ENCODE measurements at regions not wholly inside any gene's neighbourhood (a gene's known extent, or its start where the extent isn't known, plus 50 kb on each side); places are given as distances from the start of the nearest gene placed in this dataset.
"Not testable (repeated sequence)": the region's sequence is repeated elsewhere in the genome, so short reads cannot be mapped to it uniquely, and the experiment has no call there.

- ATAC-seq (ENCODE audit: low read depth in 2 of 2) (no peak), DNase-seq (no peak)
- Histone ChIP-seq H3K27me3 (ENCODE audit: control insufficient read depth, insufficient read depth, low read length) (no peaks in the 10 kb centered on the region), H3K36me3 (ENCODE audit: control insufficient read depth, insufficient read depth, low read length) (no peaks in the 10 kb centered on the region), H3K4me3 (ENCODE audit: low read depth, low read length) (no peak overlapping the region), H3K27ac (ENCODE audit: insufficient read depth, low read length, poor library complexity, severe bottlenecking) (no peak overlapping the region), H3K4me1 (ENCODE audit: control insufficient read depth, insufficient read depth, low read length, poor library complexity, severe bottlenecking) (no peaks in the 10 kb centered on the region), H3K9me3 (ENCODE audit: control insufficient read depth in 2 of 2, low read length in 2 of 2) (peaks cover 0 to 2% of the 10 kb centered on the region in 2 experiments)
- no peaks in the 10 kb centered on the region for H3K4me1 Mint-ChIP-seq
- no peaks in the 10 kb centered on the region for H3K36me3 Mint-ChIP-seq
- H3K9me3 Mint-ChIP-seq: peaks cover 2 to 30% (median 7%) of the 10 kb centered on the region in 7 donors
- no peaks in the 10 kb centered on the region for H3K27me3 Mint-ChIP-seq
- no peak overlapping the region for H3K4me3 Mint-ChIP-seq
- no peak overlapping the region for H3K27ac Mint-ChIP-seq
Measured at GRCh38 chr13:58953638-58954037, 1210.1 kb downstream of the DIAPH3 start.

DNA sequence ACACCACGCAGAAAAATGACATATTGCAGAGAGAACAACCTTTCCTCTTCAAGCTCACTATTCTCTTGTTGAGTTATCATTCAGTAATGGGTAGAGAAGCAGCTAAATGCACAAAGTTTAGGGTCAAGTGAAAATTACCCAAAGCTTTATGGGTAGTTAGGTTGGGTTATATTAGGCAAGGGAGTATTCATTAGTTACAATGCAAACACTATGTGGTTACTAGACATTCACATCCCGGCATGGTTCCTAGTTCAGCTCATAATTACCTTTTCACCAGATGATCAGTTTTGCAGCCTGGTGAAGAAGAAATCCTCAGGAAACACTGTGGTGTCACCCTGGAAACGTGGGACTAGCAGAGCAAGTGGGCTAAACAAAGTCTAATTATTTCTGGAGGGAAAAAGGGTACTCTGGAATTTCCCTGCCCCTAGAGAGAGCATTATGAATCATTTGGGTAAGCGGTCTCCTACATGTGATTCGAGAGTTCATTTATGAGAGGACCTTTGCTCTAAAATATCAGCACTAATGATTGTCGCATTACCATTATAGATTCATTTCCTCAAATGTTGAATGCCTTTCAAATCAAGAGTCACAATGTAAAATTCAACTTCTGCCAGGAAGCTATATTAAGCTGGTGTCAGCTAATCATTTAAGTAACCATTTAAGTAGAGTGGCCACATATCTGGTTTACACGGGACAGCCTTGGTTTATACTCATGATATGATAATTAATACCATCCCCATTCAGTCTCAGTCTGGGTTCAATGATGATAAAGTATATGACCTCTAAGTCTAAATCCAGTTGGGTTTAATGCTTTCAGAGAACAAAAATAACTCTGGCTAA, 1208.0 kb downstream of the DIAPH3 start:
- no peak for ATAC-seq (ENCODE audit: low read depth in 2 of 2)
- H3K27me3 ChIP-seq (ENCODE audit: control insufficient read depth, insufficient read depth, low read length): no peaks in the 10 kb centered on the region
- no peak overlapping the region for H3K27ac Mint-ChIP-seq
- no peaks in the 10 kb centered on the region for H3K4me1 ChIP-seq (ENCODE audit: control insufficient read depth, insufficient read depth, low read length, poor library complexity, severe bottlenecking)
- H3K4me3 ChIP-seq (ENCODE audit: low read depth, low read length): no peak overlapping the region
- H3K9me3 Mint-ChIP-seq: peaks cover 0 to 14% (median 4%) of the 10 kb centered on the region in 7 donors
- no peak overlapping the region for H3K4me3 Mint-ChIP-seq
- no peaks in the 10 kb centered on the region for H3K36me3 Mint-ChIP-seq
- no peak for DNase-seq
- H3K36me3 ChIP-seq (ENCODE audit: control insufficient read depth, insufficient read depth, low read length): no peaks in the 10 kb centered on the region
- no peaks in the 10 kb centered on the region for H3K9me3 ChIP-seq (ENCODE audit: control insufficient read depth in 2 of 2, low read length in 2 of 2)
- no peaks in the 10 kb centered on the region for H3K27me3 Mint-ChIP-seq
- H3K27ac ChIP-seq (ENCODE audit: insufficient read depth, low read length, poor library complexity, severe bottlenecking): no peak overlapping the region
- no peaks in the 10 kb centered on the region for H3K4me1 Mint-ChIP-seq

DNA sequence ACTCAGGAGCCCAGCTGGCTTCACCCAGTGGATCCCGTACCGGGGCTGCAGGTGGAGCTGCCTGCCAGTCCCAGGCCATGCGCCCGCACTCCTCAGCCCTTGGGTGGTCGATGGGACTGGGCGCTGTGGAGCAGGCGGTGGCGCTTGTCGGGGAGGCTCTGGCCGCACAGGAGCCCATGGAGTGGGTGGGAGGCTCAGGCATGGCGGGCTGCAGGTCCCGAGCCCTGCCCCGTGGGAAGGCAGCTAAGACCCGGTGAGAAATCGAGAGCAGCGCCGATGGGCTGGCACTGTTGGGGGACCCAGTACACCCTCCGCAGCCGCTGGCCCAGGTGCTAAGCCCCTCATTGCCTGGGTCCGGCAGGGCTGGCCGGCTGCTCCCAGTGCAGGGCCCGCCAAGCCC, 1205.6 kb downstream of the DIAPH3 start:
- not testable (repeated sequence) for H3K27me3 Mint-ChIP-seq; H3K9me3 ChIP-seq (ENCODE audit: control insufficient read depth in 2 of 2, low read length in 2 of 2); H3K9me3 Mint-ChIP-seq

DNA sequence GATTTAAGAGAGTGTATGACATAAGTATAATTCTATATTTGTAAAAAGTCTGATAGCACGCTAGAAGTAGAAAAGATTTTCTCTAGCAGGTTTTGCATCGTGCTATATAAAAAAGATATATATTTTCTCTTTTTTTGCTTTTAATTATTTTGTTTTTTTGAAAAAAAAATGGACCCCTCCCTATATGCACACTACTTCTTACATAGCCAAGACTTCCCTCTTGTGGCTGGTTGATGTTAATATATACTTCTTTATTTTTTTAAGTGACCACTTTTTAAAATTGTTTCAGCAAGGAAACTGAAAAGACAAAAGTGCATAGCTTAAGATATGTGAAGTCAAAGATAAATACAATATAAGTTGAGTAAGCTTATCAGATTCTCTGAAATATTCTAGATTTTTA, 1202.8 kb downstream of the DIAPH3 start:
- DNase-seq: no peak
- H3K27me3 Mint-ChIP-seq: no peaks in the 10 kb centered on the region
- no peaks in the 10 kb centered on the region for H3K4me1 ChIP-seq (ENCODE audit: control insufficient read depth, insufficient read depth, low read length, poor library complexity, severe bottlenecking)
- H3K27ac ChIP-seq (ENCODE audit: insufficient read depth, low read length, poor library complexity, severe bottlenecking): no peak overlapping the region
- H3K9me3 ChIP-seq (ENCODE audit: control insufficient read depth in 2 of 2, low read length in 2 of 2): no peaks in the 10 kb centered on the region
- H3K4me3 ChIP-seq (ENCODE audit: low read depth, low read length): no peak overlapping the region
- H3K36me3 Mint-ChIP-seq: no peaks in the 10 kb centered on the region
- H3K4me1 Mint-ChIP-seq: no peaks in the 10 kb centered on the region
- no peaks in the 10 kb centered on the region for H3K27me3 ChIP-seq (ENCODE audit: control insufficient read depth, insufficient read depth, low read length)
- no peak overlapping the region for H3K4me3 Mint-ChIP-seq
- peaks cover 0 to 6% (median 2%) of the 10 kb centered on the region in 7 donors for H3K9me3 Mint-ChIP-seq
- H3K27ac Mint-ChIP-seq: no peak overlapping the region
- H3K36me3 ChIP-seq (ENCODE audit: control insufficient read depth, insufficient read depth, low read length): no peaks in the 10 kb centered on the region
- ATAC-seq (ENCODE audit: low read depth in 2 of 2): no peak

More for the DNA sequence above, 1205.6 kb downstream of the DIAPH3 start:
- not testable (repeated sequence) for H3K4me1 ChIP-seq (ENCODE audit: control insufficient read depth, insufficient read depth, low read length, poor library complexity, severe bottlenecking); H3K27me3 ChIP-seq (ENCODE audit: control insufficient read depth, insufficient read depth, low read length); ATAC-seq (ENCODE audit: low read depth in 2 of 2); H3K27ac ChIP-seq (ENCODE audit: insufficient read depth, low read length, poor library complexity, severe bottlenecking); H3K4me1 Mint-ChIP-seq; DNase-seq; H3K27ac Mint-ChIP-seq; H3K4me3 ChIP-seq (ENCODE audit: low read depth, low read length); H3K36me3 Mint-ChIP-seq; H3K4me3 Mint-ChIP-seq; H3K36me3 ChIP-seq (ENCODE audit: control insufficient read depth, insufficient read depth, low read length)

GRCh38 chr13:58963321-58963720, 1200.4 kb downstream of the DIAPH3 start:
- DNase-seq: no peak
- Mint-ChIP-seq H3K27ac (no peak overlapping the region), H3K4me3 (no peak overlapping the region), H3K4me1 (no peaks in the 10 kb centered on the region), H3K9me3 (peaks cover 0 to 6% (median 1%) of the 10 kb centered on the region in 7 donors), H3K36me3 (no peaks in the 10 kb centered on the region), H3K27me3 (no peaks in the 10 kb centered on the region)
- H3K36me3 ChIP-seq (ENCODE audit: control insufficient read depth, insufficient read depth, low read length): no peaks in the 10 kb centered on the region
- no peaks in the 10 kb centered on the region for H3K9me3 ChIP-seq (ENCODE audit: control insufficient read depth in 2 of 2, low read length in 2 of 2)
- H3K4me3 ChIP-seq (ENCODE audit: low read depth, low read length): no peak overlapping the region
- H3K27me3 ChIP-seq (ENCODE audit: control insufficient read depth, insufficient read depth, low read length): no peaks in the 10 kb centered on the region
- H3K4me1 ChIP-seq (ENCODE audit: control insufficient read depth, insufficient read depth, low read length, poor library complexity, severe bottlenecking): no peaks in the 10 kb centered on the region
- no peak for ATAC-seq (ENCODE audit: low read depth in 2 of 2)
- H3K27ac ChIP-seq (ENCODE audit: insufficient read depth, low read length, poor library complexity, severe bottlenecking): no peak overlapping the region

GRCh38 chr13:58964048-58964447, 1199.7 kb downstream of the DIAPH3 start:
- DNase-seq (no peak), ATAC-seq (ENCODE audit: low read depth in 2 of 2) (no peak)
- Mint-ChIP-seq H3K4me3 (no peak overlapping the region), H3K9me3 (peaks cover 0 to 6% (median 2%) of the 10 kb centered on the region in 7 donors), H3K36me3 (no peaks in the 10 kb centered on the region), H3K27me3 (no peaks in the 10 kb centered on the region), H3K4me1 (no peaks in the 10 kb centered on the region), H3K27ac (no peak overlapping the region)
- H3K27me3 ChIP-seq (ENCODE audit: control insufficient read depth, insufficient read depth, low read length): no peaks in the 10 kb centered on the region
- no peak overlapping the region for H3K27ac ChIP-seq (ENCODE audit: insufficient read depth, low read length, poor library complexity, severe bottlenecking)
- no peak overlapping the region for H3K4me3 ChIP-seq (ENCODE audit: low read depth, low read length)
- H3K36me3 ChIP-seq (ENCODE audit: control insufficient read depth, insufficient read depth, low read length): no peaks in the 10 kb centered on the region
- H3K4me1 ChIP-seq (ENCODE audit: control insufficient read depth, insufficient read depth, low read length, poor library complexity, severe bottlenecking): no peaks in the 10 kb centered on the region
- no peaks in the 10 kb centered on the region for H3K9me3 ChIP-seq (ENCODE audit: control insufficient read depth in 2 of 2, low read length in 2 of 2)

DNA sequence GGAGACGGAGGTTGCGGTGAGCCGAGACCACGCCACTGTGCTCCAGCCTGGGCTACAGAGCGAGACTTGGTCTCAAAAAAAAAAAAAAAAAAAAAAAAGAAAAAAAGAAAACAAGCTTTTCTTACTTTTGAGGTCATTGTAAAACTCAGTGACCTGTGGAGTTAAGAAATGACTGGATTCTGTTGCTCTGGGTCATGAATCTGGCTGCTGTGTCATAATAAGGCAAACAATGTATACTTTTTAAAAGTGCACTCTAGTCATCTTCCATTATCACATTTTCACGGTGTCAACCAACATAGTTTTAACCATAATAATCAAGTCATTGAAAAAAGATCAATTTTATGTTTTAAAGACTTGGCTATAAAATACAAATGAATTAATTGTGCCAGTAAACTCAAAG, 1186.6 kb downstream of the DIAPH3 start:
- no peak for DNase-seq
- Mint-ChIP-seq H3K9me3 (peaks cover 0 to 6% (median 4%) of the 10 kb centered on the region in 7 donors), H3K4me1 (no peaks in the 10 kb centered on the region), H3K27ac (no peak overlapping the region), H3K36me3 (no peaks in the 10 kb centered on the region), H3K4me3 (no peak overlapping the region), H3K27me3 (no peaks in the 10 kb centered on the region)
- Histone ChIP-seq H3K9me3 (ENCODE audit: control insufficient read depth in 2 of 2, low read length in 2 of 2) (no peaks in the 10 kb centered on the region), H3K4me1 (ENCODE audit: control insufficient read depth, insufficient read depth, low read length, poor library complexity, severe bottlenecking) (no peaks in the 10 kb centered on the region), H3K27ac (ENCODE audit: insufficient read depth, low read length, poor library complexity, severe bottlenecking) (no peak overlapping the region), H3K36me3 (ENCODE audit: control insufficient read depth, insufficient read depth, low read length) (no peaks in the 10 kb centered on the region), H3K4me3 (ENCODE audit: low read depth, low read length) (no peak overlapping the region), H3K27me3 (ENCODE audit: control insufficient read depth, insufficient read depth, low read length) (no peaks in the 10 kb centered on the region)
- no peak for ATAC-seq (ENCODE audit: low read depth in 2 of 2)

DNA sequence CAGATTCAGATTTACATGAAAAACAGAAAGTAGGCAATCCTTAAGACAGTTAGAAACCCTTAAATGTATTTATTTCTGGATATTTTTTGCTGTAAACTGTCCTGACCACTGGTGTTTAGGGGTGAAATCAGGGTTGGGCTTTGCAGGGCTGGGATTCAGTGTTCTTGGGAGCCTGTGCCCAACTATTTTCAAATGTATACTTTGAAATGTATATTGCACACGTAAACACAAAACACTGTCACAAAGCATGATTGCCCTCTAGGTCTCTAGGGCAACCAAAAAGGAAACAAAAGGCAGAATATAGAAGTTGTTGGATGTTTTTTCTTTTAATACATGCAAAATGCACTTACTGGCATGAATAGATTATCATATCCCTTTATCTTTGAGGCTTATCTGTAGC, 1185.4 kb downstream of the DIAPH3 start:
- Histone ChIP-seq H3K9me3 (ENCODE audit: control insufficient read depth in 2 of 2, low read length in 2 of 2) (no peaks in the 10 kb centered on the region), H3K27ac (ENCODE audit: insufficient read depth, low read length, poor library complexity, severe bottlenecking) (no peak overlapping the region), H3K4me1 (ENCODE audit: control insufficient read depth, insufficient read depth, low read length, poor library complexity, severe bottlenecking) (no peaks in the 10 kb centered on the region), H3K4me3 (ENCODE audit: low read depth, low read length) (no peak overlapping the region), H3K27me3 (ENCODE audit: control insufficient read depth, insufficient read depth, low read length) (no peaks in the 10 kb centered on the region), H3K36me3 (ENCODE audit: control insufficient read depth, insufficient read depth, low read length) (no peaks in the 10 kb centered on the region)
- no peak for ATAC-seq (ENCODE audit: low read depth in 2 of 2)
- Mint-ChIP-seq H3K27me3 (no peaks in the 10 kb centered on the region), H3K4me1 (no peaks in the 10 kb centered on the region), H3K27ac (no peak overlapping the region), H3K4me3 (no peak overlapping the region), H3K9me3 (peaks cover 2 to 13% (median 7%) of the 10 kb centered on the region in 7 donors), H3K36me3 (no peaks in the 10 kb centered on the region)
- no peak for DNase-seq
